T-cell (primary cell): ENCODE measurements at regions not wholly inside any gene's neighbourhood (a gene's known extent, or its start where the extent isn't known, plus 50 kb on each side); places are given as distances from the start of the nearest gene placed in this dataset.
"Not testable (repeated sequence)": the region's sequence is repeated elsewhere in the genome, so short reads cannot be mapped to it uniquely, and the experiment has no call there.

Experiments
- ATAC-seq, 4 experiments: fragments of 200-7000 bp in 3 of 4; fragments of 150-1000 bp in 1 of 4; cut with Tn5 transposase; replicated peaks in 1 of 4; 1 replicate in 3 of 4; 2 replicates in 1 of 4; pipeline ENCODE4 v1.10.0; 2021; ENCODE audit warnings: moderate library complexity in 3 of 4, mild to moderate bottlenecking in 2 of 4, moderate number of reproducible peaks in 1 of 4
- CTCF ChIA-PET, 2 donors: fragments of 300-600 bp; sonication (Branson Sonifier 250); formaldehyde crosslinking; loops; one replicate each; lab custom pipeline; 2022; ENCODE audit warnings: antibody characterized with exemption in 2 of 2; lab: Charles Lee
- POLR2A ChIA-PET, 2 donors: fragments of 300-600 bp; sonication (Branson Sonifier 250); formaldehyde crosslinking; loops; one replicate each; lab custom pipeline; 2022; ENCODE audit warnings: antibody characterized with exemption in 2 of 2; lab: Charles Lee
- DNase-seq, 35 experiments: peaks; one replicate each; pipeline versions ENCODE4 v3.0.0 to v3.0.0-alpha.2; 2013 to 2023
- H3K27ac ChIP-seq: one replicate; pipeline ENCODE4 v1.5.1; 2013; ENCODE audit warnings: low read length
- H3K27me3 ChIP-seq, 2 experiments: replicated peaks in 1 of 2; 1 replicate in 1 of 2; 2 replicates in 1 of 2; pipeline versions ENCODE4 v1.6.1 to v1.7.0; 2013; ENCODE audit warnings: low read length in 1 of 2, mixed read lengths in 1 of 2; ENCODE audit not compliant: control insufficient read depth in 2 of 2, insufficient read depth in 2 of 2; ENCODE audit errors: extremely low read depth in 1 of 2
- H3K36me3 ChIP-seq, 2 donors: 1 replicate in 1 of 2; 2 replicates in 1 of 2; pipeline versions ENCODE4 v1.6.1 to v1.7.0; 2013; ENCODE audit warnings: low read length in 1 of 2; ENCODE audit not compliant: control insufficient read depth in 2 of 2, insufficient read depth in 1 of 2; ENCODE audit errors: extremely low read depth in 1 of 2
- H3K4me1 ChIP-seq, 2 experiments: 1 replicate in 1 of 2; 2 replicates in 1 of 2; pipeline versions ENCODE4 v1.6.1 to v1.7.0; 2013; ENCODE audit warnings: low read length in 2 of 2, mixed read lengths in 1 of 2; ENCODE audit not compliant: insufficient read depth in 2 of 2, control insufficient read depth in 1 of 2; ENCODE audit errors: extremely low read depth in 1 of 2
- H3K4me3 ChIP-seq, 2 donors: 1 replicate in 1 of 2; 2 replicates in 1 of 2; pipeline versions ENCODE4 v1.5.1 to v1.7.0; 2013; ENCODE audit warnings: mild to moderate bottlenecking in 2 of 2, low read length in 1 of 2, moderate library complexity in 1 of 2; ENCODE audit not compliant: control insufficient read depth in 1 of 2; ENCODE audit errors: extremely low read depth in 1 of 2
- H3K9me3 ChIP-seq: 2 replicates; pipeline ENCODE4 v1.7.0; 2013
- H3K27ac Mint-ChIP-seq, 2 donors: one replicate each; pipeline ENCODE4 v1.8.0; 2020 to 2021; ENCODE audit warnings: mild to moderate bottlenecking in 2 of 2, mixed read lengths in 2 of 2
- H3K27me3 Mint-ChIP-seq, 2 donors: one replicate each; pipeline ENCODE4 v1.8.0; 2021 to 2022; ENCODE audit warnings: mixed read lengths in 2 of 2
- H3K36me3 Mint-ChIP-seq: one replicate; pipeline ENCODE4 v1.8.0; 2021; ENCODE audit warnings: mixed read lengths
- H3K4me1 Mint-ChIP-seq, 3 donors: one replicate each; pipeline ENCODE4 v1.8.0; 2020 to 2022; ENCODE audit warnings: mixed read lengths in 3 of 3, mild to moderate bottlenecking in 1 of 3
- H3K4me3 Mint-ChIP-seq, 3 donors: one replicate each; pipeline ENCODE4 v1.8.0; 2020 to 2022; ENCODE audit warnings: mild to moderate bottlenecking in 3 of 3, mixed read lengths in 3 of 3, moderate library complexity in 3 of 3
- H3K9me3 Mint-ChIP-seq, 3 donors: one replicate each; pipeline ENCODE4 v1.8.0; 2020 to 2022; ENCODE audit warnings: mixed read lengths in 3 of 3
- WGBS: methylation state at CpG from one replicate; pipeline ENCODE4 v1.1.5; 2013; ENCODE audit warnings: missing lambda C conversion rate; ENCODE audit not compliant: insufficient coverage; 5-methylcytosine and 5-hydroxymethylcytosine counted together

DNA sequence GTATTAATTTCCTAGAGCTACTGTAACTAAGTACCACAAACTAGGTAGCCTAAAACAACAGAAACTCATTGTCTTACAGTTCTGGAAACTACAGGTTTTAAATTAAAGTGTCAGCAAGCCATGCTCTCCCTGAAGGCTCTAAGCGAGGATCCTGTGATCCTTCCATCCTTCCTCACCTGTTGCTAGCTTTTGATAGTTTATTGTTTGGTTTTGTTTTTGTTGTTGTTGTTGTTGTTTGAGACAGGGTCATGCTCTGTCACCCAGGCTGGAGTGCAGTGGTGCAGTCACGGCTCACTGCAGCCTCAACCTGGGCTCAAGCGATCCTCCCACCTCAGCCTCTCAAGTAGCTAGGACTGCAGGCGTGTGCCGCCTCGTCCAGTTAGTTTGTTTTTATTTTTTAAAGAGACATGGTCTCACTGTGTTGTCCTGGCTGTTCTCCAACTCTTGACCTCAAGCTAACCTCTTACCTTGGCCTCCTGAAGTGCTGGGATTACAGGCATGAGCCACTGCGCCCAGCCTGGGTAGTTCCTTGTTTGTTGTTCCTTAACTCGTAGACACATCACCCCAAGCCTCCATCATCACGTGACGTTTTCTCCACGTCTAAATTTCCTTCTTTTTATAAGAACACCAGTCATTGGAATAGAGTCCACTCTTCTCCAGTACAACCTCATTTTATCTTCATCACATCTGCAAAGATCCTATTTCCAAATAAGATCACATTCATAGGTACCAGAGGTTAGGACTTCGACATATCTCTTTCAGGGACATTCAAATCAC lies 109.1 kb downstream of the AKR1D1 start:
- Mint-ChIP-seq H3K4me1 (no peaks in the 10 kb centered on the region), H3K4me3 (no peak overlapping the region), H3K27me3 (peaks cover 0 to 3% of the 10 kb centered on the region in 2 donors), H3K27ac (no peak overlapping the region), H3K9me3 (peaks cover 0 to 5% (median 5%) of the 10 kb centered on the region in 3 donors), H3K36me3 (no peaks in the 10 kb centered on the region)
- WGBS = 88% methylated on average over 5 of the region's 12 CpGs
- no peak for DNase-seq
- no peak overlapping the region for H3K4me3 ChIP-seq
- H3K27ac ChIP-seq = no peak overlapping the region
- ChIA-PET POLR2A (interaction anchor here in 1 of 2 donors (0.6 kb wide), 1 partner anchor 854 kb away, joined by 3 read pairs; no protein-coding TSS in a partner anchor), CTCF (no interaction called here)
- no peaks in the 10 kb centered on the region for H3K36me3 ChIP-seq
- no peak for ATAC-seq
- H3K4me1 ChIP-seq = no peaks in the 10 kb centered on the region
- no peaks in the 10 kb centered on the region for H3K9me3 ChIP-seq
- H3K27me3 ChIP-seq = peaks cover 0 to 2% of the 10 kb centered on the region in 2 experiments

DNA sequence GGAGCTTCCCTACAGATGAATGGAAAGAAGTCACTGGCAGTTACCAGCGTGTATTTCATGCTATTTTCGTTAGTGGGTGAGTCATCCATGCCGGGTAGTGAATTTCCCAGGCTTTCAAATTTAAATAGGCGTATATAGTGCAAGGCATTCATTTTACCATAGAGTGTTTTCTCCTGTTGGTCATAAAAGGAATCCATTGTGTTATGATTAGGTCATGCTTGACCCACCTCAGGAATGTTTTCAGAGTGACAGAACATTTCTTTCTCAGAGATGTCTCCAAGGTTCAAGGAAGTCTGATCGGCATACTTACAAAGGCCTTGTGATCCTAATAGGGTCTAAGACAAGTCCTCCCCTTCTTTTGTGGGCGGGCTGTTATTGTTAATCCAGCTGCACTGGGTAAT lies 110.7 kb downstream of the AKR1D1 start:
- H3K4me3 Mint-ChIP-seq = no peak overlapping the region
- H3K4me1 Mint-ChIP-seq = no peaks in the 10 kb centered on the region
- peaks cover 0 to 5% (median 5%) of the 10 kb centered on the region in 3 donors for H3K9me3 Mint-ChIP-seq
- ChIA-PET CTCF (no interaction called here), POLR2A (no interaction called here)
- 100% methylated on average over 2 of the region's 6 CpGs for WGBS
- H3K9me3 ChIP-seq = no peaks in the 10 kb centered on the region
- DNase-seq (no peak), ATAC-seq (no peak)
- peaks cover 4 to 8% of the 10 kb centered on the region in 2 donors for H3K27me3 Mint-ChIP-seq
- H3K27ac Mint-ChIP-seq = no peak overlapping the region
- H3K27me3 ChIP-seq = no peaks in the 10 kb centered on the region
- no peaks in the 10 kb centered on the region for H3K36me3 Mint-ChIP-seq
- no peak overlapping the region for H3K27ac ChIP-seq
- H3K4me3 ChIP-seq = no peak overlapping the region
- H3K36me3 ChIP-seq = no peaks in the 10 kb centered on the region
- no peaks in the 10 kb centered on the region for H3K4me1 ChIP-seq

DNA sequence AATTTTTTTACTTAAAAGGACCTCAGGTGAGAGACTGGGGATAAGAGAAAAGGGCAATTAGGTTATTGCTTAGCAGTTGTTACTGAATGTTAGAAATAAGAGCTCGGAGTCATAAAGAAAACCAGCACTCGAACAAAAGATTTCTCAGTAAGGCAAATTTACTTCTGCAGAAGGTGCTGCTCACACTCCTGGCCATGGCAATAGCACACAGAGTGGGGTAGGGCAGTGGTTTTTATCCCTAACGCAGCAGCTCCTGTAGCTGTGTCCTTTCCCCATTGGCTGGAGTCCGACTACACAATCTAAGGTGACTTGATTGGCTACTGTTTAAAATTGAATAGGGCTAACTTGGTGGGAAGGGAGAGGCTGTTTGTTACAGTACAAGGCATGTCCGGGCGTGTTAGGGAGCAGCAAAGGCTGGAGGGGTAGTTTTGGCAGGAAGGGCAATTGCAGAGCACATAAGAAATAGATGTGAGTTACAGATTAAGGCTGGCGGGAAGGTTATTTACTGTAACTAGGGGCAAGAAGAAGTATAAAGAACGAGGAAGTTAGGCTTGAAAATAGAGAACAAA lies 112.1 kb downstream of the AKR1D1 start:
- POLR2A ChIA-PET = interaction anchor here in 1 of 2 donors (0.7 kb wide), 1 partner anchor 54 kb away, joined by 9 read pairs; no protein-coding TSS in a partner anchor
- 69% methylated on average over 6 of the region's 8 CpGs for whole genome bisulfite sequencing
- peaks cover 0 to 4% of the 10 kb centered on the region in 2 experiments for H3K27me3 ChIP-seq

DNA sequence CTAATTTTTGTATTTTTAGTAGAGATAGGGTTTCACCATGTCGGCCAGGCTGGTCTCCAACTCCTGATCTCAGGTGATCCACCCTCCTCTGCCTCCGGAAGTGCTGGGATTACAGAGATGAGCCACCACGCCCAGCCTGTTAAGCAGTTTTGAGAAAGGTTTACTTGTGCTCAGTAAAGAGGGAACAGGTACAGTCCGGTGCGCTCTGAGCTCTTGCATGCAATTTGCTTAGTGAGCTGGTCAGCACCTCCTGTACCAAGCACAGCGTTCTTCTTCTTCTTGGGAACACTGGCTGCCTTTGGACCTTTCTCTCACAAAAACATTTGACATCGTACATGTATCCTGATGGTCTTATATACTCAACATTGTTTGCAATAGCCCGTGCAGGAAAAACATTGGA lies 118.3 kb downstream of the AKR1D1 start:
- no peaks in the 10 kb centered on the region for H3K4me1 ChIP-seq
- CTCF ChIA-PET = interaction anchor here in 1 of 2 donors (0.5 kb wide), 1 partner anchor 289 kb away, joined by 3 read pairs; no protein-coding TSS in a partner anchor
- no peaks in the 10 kb centered on the region for H3K9me3 Mint-ChIP-seq
- no peak overlapping the region for H3K4me3 ChIP-seq
- H3K4me3 Mint-ChIP-seq = no peak overlapping the region
- no peak overlapping the region for H3K27ac ChIP-seq
- DNase-seq = no peak
- POLR2A ChIA-PET = no interaction called here
- no peaks in the 10 kb centered on the region for H3K36me3 ChIP-seq
- no peaks in the 10 kb centered on the region for H3K9me3 ChIP-seq
- peaks cover 0 to 6% of the 10 kb centered on the region in 2 experiments for H3K27me3 ChIP-seq
- H3K27ac Mint-ChIP-seq = no peak overlapping the region
- H3K4me1 Mint-ChIP-seq = no peaks in the 10 kb centered on the region
- no peaks in the 10 kb centered on the region for H3K36me3 Mint-ChIP-seq
- ATAC-seq = no peak
- H3K27me3 Mint-ChIP-seq = peaks cover 7 to 10% of the 10 kb centered on the region in 2 donors
- WGBS = 88% methylated on average over 6 of the region's 8 CpGs

More for the DNA sequence above, 112.1 kb downstream of the AKR1D1 start:
- Mint-ChIP-seq H3K27me3 (peaks cover 4 to 8% of the 10 kb centered on the region in 2 donors), H3K27ac (no peak overlapping the region), H3K4me1 (no peaks in the 10 kb centered on the region), H3K9me3 (peaks cover 0 to 5% (median 5%) of the 10 kb centered on the region in 3 donors), H3K36me3 (no peaks in the 10 kb centered on the region), H3K4me3 (no peak overlapping the region)
- Histone ChIP-seq H3K4me1 (no peaks in the 10 kb centered on the region), H3K4me3 (no peak overlapping the region), H3K36me3 (no peaks in the 10 kb centered on the region), H3K9me3 (no peaks in the 10 kb centered on the region), H3K27ac (no peak overlapping the region)
- CTCF ChIA-PET = no interaction called here
- DNase-seq = no peak
- ATAC-seq = no peak

DNA sequence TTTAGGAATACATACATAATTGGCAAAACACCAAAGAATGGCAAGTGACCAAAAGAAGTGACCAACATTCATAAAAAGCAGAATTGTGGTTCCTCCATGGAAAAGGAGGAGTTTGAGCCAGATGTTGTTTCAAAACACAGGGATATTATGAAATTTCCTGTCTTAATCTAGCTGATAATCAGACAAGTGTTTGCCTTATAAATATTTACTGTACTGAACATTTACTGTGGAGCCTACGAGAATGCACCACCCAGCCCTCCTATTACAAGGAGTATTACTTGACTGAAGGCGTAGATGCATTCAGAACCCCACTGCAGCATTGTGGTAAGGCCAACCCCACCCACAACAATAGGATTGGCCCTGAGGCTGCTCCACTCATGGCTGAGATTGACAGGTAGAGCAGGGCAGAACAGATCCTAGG lies 118.9 kb downstream of the AKR1D1 start:
- CTCF ChIA-PET = no interaction called here
- no peaks in the 10 kb centered on the region for H3K4me1 ChIP-seq
- Mint-ChIP-seq H3K4me1 (no peaks in the 10 kb centered on the region), H3K4me3 (no peak overlapping the region), H3K36me3 (no peaks in the 10 kb centered on the region), H3K27ac (no peak overlapping the region), H3K9me3 (no peaks in the 10 kb centered on the region), H3K27me3 (peaks cover 7 to 10% of the 10 kb centered on the region in 2 donors)
- H3K4me3 ChIP-seq = no peak overlapping the region
- no peaks in the 10 kb centered on the region for H3K9me3 ChIP-seq
- H3K27me3 ChIP-seq = peaks cover 0 to 6% of the 10 kb centered on the region in 2 experiments
- ATAC-seq (no peak), DNase-seq (no peak)
- no peaks in the 10 kb centered on the region for H3K36me3 ChIP-seq
- POLR2A ChIA-PET = no interaction called here
- WGBS = 66% methylated on average over 2 of the region's 2 CpGs
- no peak overlapping the region for H3K27ac ChIP-seq

DNA sequence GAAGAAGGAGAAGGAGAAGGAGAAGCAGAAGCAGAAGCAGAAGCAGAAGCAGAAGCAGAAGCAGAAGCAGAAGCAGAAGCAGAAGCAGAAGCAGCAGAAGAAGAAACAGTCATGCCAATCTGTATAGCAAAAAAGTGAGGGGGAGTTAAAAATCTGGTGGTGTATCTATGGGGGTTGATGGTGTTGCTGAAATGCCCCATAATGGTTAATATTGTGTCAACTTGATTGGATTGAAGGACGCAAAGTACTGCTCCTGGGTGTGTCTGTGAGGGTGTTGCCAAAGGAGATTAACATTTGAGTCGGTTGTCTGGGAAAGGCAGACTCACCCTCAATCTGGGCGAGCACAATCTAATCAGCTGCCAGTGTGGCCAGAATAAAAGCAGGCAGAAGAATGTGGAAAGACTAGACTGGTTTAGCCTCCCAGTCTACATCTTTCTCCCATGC lies 120.3 kb downstream of the AKR1D1 start:
- H3K27ac Mint-ChIP-seq, H3K36me3 ChIP-seq, H3K9me3 ChIP-seq, H3K27me3 Mint-ChIP-seq, H3K9me3 Mint-ChIP-seq, ATAC-seq, H3K27me3 ChIP-seq, H3K27ac ChIP-seq, CTCF ChIA-PET, DNase-seq, H3K4me3 ChIP-seq, POLR2A ChIA-PET, H3K4me3 Mint-ChIP-seq, H3K4me1 ChIP-seq, H3K4me1 Mint-ChIP-seq, H3K36me3 Mint-ChIP-seq: not testable (repeated sequence)
- WGBS = 100% methylated on average over 1 of the region's 3 CpGs
